ENCODE measurements at regions not wholly inside any gene's neighbourhood (a gene's known extent, or its start where the extent isn't known, plus 50 kb on each side); places are given as distances from the start of the nearest gene placed in this dataset.

GRCh38 chr7:106589198-106589879 is 71.6 kb downstream of the CCDC71L start:
- no peak overlapping the region for H3K27ac ChIP-seq (ENCODE audit: low read depth, low read length, poor library complexity, severe bottlenecking)
- no peak overlapping the region for H2AFZ ChIP-seq (ENCODE audit: low read length)
- H3K4me2 ChIP-seq (ENCODE audit: low read length): no peak overlapping the region
- H3F3A ChIP-seq (ENCODE audit: insufficient read depth, low read length): no peaks in the 10 kb centered on the region
- no peaks in the 10 kb centered on the region for H3K4me1 ChIP-seq (ENCODE audit: insufficient read depth, low read length, severe bottlenecking)
- H3K9ac ChIP-seq (ENCODE audit: low read length): no peak overlapping the region
- H3K27me3 ChIP-seq (ENCODE audit: insufficient read depth, low read length): no peaks in the 10 kb centered on the region
- TF ChIP-seq, protein P1, sequence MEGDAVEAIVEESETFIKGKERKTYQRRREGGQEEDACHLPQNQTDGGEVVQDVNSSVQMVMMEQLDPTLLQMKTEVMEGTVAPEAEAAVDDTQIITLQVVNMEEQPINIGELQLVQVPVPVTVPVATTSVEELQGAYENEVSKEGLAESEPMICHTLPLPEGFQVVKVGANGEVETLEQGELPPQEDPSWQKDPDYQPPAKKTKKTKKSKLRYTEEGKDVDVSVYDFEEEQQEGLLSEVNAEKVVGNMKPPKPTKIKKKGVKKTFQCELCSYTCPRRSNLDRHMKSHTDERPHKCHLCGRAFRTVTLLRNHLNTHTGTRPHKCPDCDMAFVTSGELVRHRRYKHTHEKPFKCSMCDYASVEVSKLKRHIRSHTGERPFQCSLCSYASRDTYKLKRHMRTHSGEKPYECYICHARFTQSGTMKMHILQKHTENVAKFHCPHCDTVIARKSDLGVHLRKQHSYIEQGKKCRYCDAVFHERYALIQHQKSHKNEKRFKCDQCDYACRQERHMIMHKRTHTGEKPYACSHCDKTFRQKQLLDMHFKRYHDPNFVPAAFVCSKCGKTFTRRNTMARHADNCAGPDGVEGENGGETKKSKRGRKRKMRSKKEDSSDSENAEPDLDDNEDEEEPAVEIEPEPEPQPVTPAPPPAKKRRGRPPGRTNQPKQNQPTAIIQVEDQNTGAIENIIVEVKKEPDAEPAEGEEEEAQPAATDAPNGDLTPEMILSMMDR (IDR thresholded peaks at IDR 0.05; ENCODE audit: low read length): no peak
- no peak for TF ChIP-seq EZH2 (IDR thresholded peaks at IDR 0.05; ENCODE audit: borderline replicate concordance, low read length)
- no peaks in the 10 kb centered on the region for H3K79me2 ChIP-seq (ENCODE audit: insufficient read depth, low read length)
- no peaks in the 10 kb centered on the region for H3K36me3 ChIP-seq (ENCODE audit: insufficient read depth, low read length)
- H3K9me3 ChIP-seq (ENCODE audit: low read length): no peaks in the 10 kb centered on the region
- no peaks in the 10 kb centered on the region for H3K9me2 ChIP-seq (ENCODE audit: low read depth, low read length)
- no peaks in the 10 kb centered on the region for H4K20me1 ChIP-seq (ENCODE audit: insufficient read depth, low read length)
- no peak overlapping the region for H3K4me3 ChIP-seq (ENCODE audit: low read depth, low read length, poor library complexity, severe bottlenecking)

DNA sequence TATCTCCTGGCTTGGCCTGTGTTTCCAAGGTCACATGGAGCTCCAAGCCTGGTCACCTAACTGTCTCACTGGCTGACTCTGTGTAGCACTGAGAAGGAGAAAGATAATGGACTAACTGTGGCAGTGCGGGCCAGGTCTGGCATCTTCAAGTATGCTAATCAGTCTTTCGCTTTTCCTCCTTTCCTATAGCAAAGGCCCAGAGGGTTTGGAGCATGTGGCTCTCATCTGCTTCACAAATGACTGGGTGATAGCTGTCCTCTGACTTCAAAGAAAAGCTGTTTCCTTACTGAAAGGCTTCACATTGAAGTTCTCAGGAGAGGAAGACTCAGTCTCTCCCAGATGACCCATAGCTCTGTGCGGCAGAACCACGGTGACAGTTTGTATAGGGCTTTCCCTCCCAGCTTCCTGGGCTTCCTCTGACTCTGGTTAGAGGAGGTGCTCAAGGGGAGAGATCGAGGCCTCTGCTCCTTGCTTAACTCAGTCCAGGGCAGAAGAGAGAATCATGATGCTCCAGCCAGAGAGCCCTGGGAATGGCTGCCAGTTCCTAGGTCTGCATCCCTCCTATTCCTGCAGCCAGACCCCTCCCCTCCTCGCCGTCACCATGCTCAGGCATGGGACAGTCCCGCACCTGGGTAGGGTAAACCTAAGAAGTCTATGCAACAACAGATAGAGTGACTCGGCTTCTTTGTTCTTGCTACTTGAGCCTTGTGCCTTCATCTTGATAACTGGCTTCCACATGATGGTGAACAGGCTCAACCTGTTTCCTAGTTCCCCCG is 72.3 kb downstream of the CCDC71L start:
- Histone ChIP-seq H3F3A (ENCODE audit: insufficient read depth, low read length) (no peaks in the 10 kb centered on the region), H3K79me2 (ENCODE audit: insufficient read depth, low read length) (no peaks in the 10 kb centered on the region), H3K9me3 (ENCODE audit: low read length) (no peaks in the 10 kb centered on the region), H3K4me3 (ENCODE audit: low read depth, low read length, poor library complexity, severe bottlenecking) (no peak overlapping the region), H3K27ac (ENCODE audit: low read depth, low read length, poor library complexity, severe bottlenecking) (no peak overlapping the region), H2AFZ (ENCODE audit: low read length) (no peak overlapping the region), H3K27me3 (ENCODE audit: insufficient read depth, low read length) (no peaks in the 10 kb centered on the region), H3K9me2 (ENCODE audit: low read depth, low read length) (no peaks in the 10 kb centered on the region), H4K20me1 (ENCODE audit: insufficient read depth, low read length) (no peaks in the 10 kb centered on the region), H3K36me3 (ENCODE audit: insufficient read depth, low read length) (no peaks in the 10 kb centered on the region), H3K9ac (ENCODE audit: low read length) (no peak overlapping the region), H3K4me1 (ENCODE audit: insufficient read depth, low read length, severe bottlenecking) (no peaks in the 10 kb centered on the region), H3K4me2 (ENCODE audit: low read length) (no peak overlapping the region)
- TF ChIP-seq, protein P1 (IDR thresholded peaks at IDR 0.05; ENCODE audit: low read length): no peak

- H3K4me2 ChIP-seq (ENCODE audit: low read length): no peak overlapping the region
- H3F3A ChIP-seq (ENCODE audit: insufficient read depth, low read length): no peaks in the 10 kb centered on the region
- H3K9ac ChIP-seq (ENCODE audit: low read length): no peak overlapping the region
- H2AFZ ChIP-seq (ENCODE audit: low read length): no peak overlapping the region
- H3K27ac ChIP-seq (ENCODE audit: low read depth, low read length, poor library complexity, severe bottlenecking): no peak overlapping the region
- H3K4me1 ChIP-seq (ENCODE audit: insufficient read depth, low read length, severe bottlenecking): no peaks in the 10 kb centered on the region
- H3K36me3 ChIP-seq (ENCODE audit: insufficient read depth, low read length): no peaks in the 10 kb centered on the region
- H3K9me3 ChIP-seq (ENCODE audit: low read length): no peaks in the 10 kb centered on the region
- no peaks in the 10 kb centered on the region for H3K79me2 ChIP-seq (ENCODE audit: insufficient read depth, low read length)
- H3K9me2 ChIP-seq (ENCODE audit: low read depth, low read length): no peaks in the 10 kb centered on the region
- no peaks in the 10 kb centered on the region for H4K20me1 ChIP-seq (ENCODE audit: insufficient read depth, low read length)
- H3K4me3 ChIP-seq (ENCODE audit: low read depth, low read length, poor library complexity, severe bottlenecking): no peak overlapping the region
- H3K27me3 ChIP-seq (ENCODE audit: insufficient read depth, low read length): no peaks in the 10 kb centered on the region
- TF ChIP-seq, protein P1 (IDR thresholded peaks at IDR 0.05; ENCODE audit: low read length): no peak
- no peak for TF ChIP-seq EZH2 (IDR thresholded peaks at IDR 0.05; ENCODE audit: borderline replicate concordance, low read length)
Measured at GRCh38 chr7:106584914-106585759, 75.8 kb downstream of the CCDC71L start.
